ENCODE measurements at regions not wholly inside any gene's neighbourhood (a gene's known extent, or its start where the extent isn't known, plus 50 kb on each side); places are given as distances from the start of the nearest gene placed in this dataset.

DNA sequence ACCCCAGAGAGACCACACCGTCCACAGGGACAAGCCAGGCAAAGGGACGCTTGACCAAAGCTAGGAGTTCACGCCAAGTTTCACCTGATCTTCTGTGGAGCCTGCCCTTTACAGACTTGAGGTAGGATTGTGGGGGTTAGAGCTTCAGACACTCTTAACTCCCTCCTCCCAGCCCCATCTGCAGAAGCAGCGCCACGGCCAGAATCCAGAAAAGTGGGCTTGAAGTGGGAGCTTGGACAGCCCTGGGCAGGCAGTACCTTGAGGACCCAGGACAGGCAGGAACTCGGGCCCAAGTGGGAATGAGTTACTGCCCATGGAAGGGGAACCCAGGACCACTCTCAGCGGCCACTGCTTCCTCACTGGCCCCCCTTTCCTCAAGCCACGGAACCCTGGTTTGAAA lies 695.9 kb downstream of the TBC1D22A start:
- no peak overlapping the region for H3K9ac ChIP-seq (ENCODE audit: low read depth, low read length)
- no peak overlapping the region for H3K14ac ChIP-seq (replicated peaks; ENCODE audit: low read depth, low read length)
- H2BK15ac ChIP-seq (ENCODE audit: low read depth, low read length) = no peak overlapping the region
- no peak overlapping the region for H2BK5ac ChIP-seq (ENCODE audit: low read depth, low read length, poor library complexity, severe bottlenecking)
- no peaks in the 10 kb centered on the region for H3K79me1 ChIP-seq (ENCODE audit: low read depth in 1 of 2, low read length in 2 of 2)
- no peaks in the 10 kb centered on the region for H3K27me3 ChIP-seq (ENCODE audit: control insufficient read depth, insufficient read depth, low read length)
- no peak overlapping the region for H4K91ac ChIP-seq (ENCODE audit: insufficient read depth, low read depth, low read length)
- H3K4me3 ChIP-seq (ENCODE audit: insufficient read depth, low read depth, low read length) = no peak overlapping the region
- in situ Hi-C loops (cut with MboI; ENCODE audit: low sequenced_read_pairs) = no loop called here
- no peak overlapping the region for H2AK9ac ChIP-seq (replicated peaks; ENCODE audit: low read depth, low read length, poor library complexity)
- H3K18ac ChIP-seq (ENCODE audit: low read depth, low read length) = no peak overlapping the region
- H3K4me1 ChIP-seq (ENCODE audit: control insufficient read depth, insufficient read depth, low read length) = no peaks in the 10 kb centered on the region
- no peak overlapping the region for H3K4me2 ChIP-seq (ENCODE audit: low read depth, low read length)
- no peak overlapping the region for H3K23ac ChIP-seq (ENCODE audit: low read depth, low read length)
- ATAC-seq (ENCODE audit: low read depth) (no peak), DNase-seq (no peak)
- H3K9me3 ChIP-seq (ENCODE audit: control insufficient read depth, insufficient read depth, low read length) = peaks cover 38% of the 10 kb centered on the region
- H2BK120ac ChIP-seq (ENCODE audit: low read depth, low read length) = no peak overlapping the region
- H4K20me1 ChIP-seq (ENCODE audit: insufficient read depth, low read length) = no peaks in the 10 kb centered on the region
- no peaks in the 10 kb centered on the region for H3K9me1 ChIP-seq (ENCODE audit: insufficient read depth, low read length)
- no peak overlapping the region for H3K27ac ChIP-seq (ENCODE audit: insufficient read depth, low read length)
- no peak overlapping the region for H2AK5ac ChIP-seq (ENCODE audit: low read depth, low read length)
- H3K4ac ChIP-seq (ENCODE audit: low read depth, low read length) = no peak overlapping the region
- no peak overlapping the region for H3K56ac ChIP-seq (ENCODE audit: extremely low read depth, insufficient read depth, low read length)
- no peak overlapping the region for H2AFZ ChIP-seq (replicated peaks; ENCODE audit: low read length, poor library complexity)
- ChIA-PET CTCF (no interaction called here), POLR2A (ENCODE audit: unreplicated experiment) (no interaction called here)
- no peak overlapping the region for H4K8ac ChIP-seq (ENCODE audit: low read depth in 2 of 2, low read length in 2 of 2)
- intact Hi-C loops (cut with micrococcal nuclease) = no loop called here
- WGBS, 2 experiments (ENCODE audit: extremely low coverage in 2 of 2, insufficient read length in 1 of 2) = no CpG with 5 or more reads among the region's 8 CpGs
- no TSS peak for BruUV-seq (replicated peaks)
- TF ChIP-seq POLR2A (IDR thresholded peaks at IDR 0.05; ENCODE audit: low read depth, low read length) (no peak), NFE2L2 (IDR thresholded peaks at IDR 0.05; ENCODE audit: low read depth, low read length) (no peak), CHD1 (IDR thresholded peaks at IDR 0.05; ENCODE audit: low read depth, low read length) (no peak), CEBPB (IDR thresholded peaks at IDR 0.05; ENCODE audit: low read depth, low read length) (no peak), RCOR1 (IDR thresholded peaks at IDR 0.05; ENCODE audit: insufficient replicate concordance, low read length) (no peak)
- H3K36me3 ChIP-seq (ENCODE audit: control insufficient read depth, insufficient read depth, low read length) = no peaks in the 10 kb centered on the region
- H2BK20ac ChIP-seq (ENCODE audit: low read depth, low read length) = no peak overlapping the region
- H4K5ac ChIP-seq (ENCODE audit: low read depth, low read length) = no peak overlapping the region
- dilution Hi-C loops (cut with HindIII; ENCODE audit: low sequenced_read_pairs, unreplicated experiment) = no loop called here

All from IMR-90 (cell line).